ACHN (cell line): ENCODE measurements at regions not wholly inside any gene's neighbourhood (a gene's known extent, or its start where the extent isn't known, plus 50 kb on each side); places are given as distances from the start of the nearest gene placed in this dataset.

Experiments
- DNase-seq: peaks from one replicate; pipeline ENCODE4 v3.0.0-alpha.2; 2015
- in situ Hi-C: cut with HindIII; loops from 2 replicates; pipeline ENCODE4 v1.10.0; 2017; ENCODE audit warnings: low sequenced_read_pairs, low pct_ligation_motif_present, low pct_unique_long_range_greater_than_20kb

DNA sequence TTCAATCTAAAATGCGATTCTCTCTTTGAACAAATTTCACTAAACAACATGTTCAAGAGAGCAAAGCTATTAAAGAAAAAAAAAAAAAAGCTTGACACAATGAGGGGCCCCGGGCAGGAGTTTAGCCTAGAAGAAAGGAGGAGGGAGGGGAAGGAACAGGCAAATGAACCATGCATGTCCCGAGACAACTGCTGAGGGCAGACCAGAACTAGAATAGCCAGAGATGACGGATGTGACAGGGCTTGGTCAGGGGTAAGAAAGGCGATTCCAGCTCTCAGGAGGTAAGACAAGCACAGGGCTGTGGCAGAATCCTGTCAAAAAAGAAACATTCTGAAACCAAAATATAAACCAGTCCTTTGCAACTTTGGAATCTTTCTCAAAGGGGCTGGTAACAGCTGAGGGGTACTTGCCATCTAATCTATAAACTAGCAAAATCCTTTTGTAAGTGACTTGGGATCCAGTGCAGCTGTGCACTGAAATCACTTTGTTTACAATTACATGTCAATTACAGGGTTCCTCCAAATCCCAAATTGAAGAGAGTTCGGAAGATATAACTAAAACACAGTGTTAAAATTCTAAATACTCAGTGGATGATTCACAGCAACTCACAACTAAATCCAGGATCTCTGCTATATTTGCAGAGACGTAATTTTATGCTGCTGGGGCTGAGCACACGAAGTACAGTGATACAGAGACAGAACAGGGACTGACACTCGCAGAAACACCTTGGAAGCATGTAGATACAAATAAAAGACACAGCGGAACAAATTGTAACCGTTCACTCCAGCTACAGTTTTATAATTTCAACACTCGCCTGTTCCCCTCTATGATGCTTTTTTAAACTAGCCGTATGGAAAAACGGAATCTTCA is 567.4 kb upstream of the ZFHX3 start:
- in situ Hi-C loops, result no loop called here
- no peak for DNase-seq

DNA sequence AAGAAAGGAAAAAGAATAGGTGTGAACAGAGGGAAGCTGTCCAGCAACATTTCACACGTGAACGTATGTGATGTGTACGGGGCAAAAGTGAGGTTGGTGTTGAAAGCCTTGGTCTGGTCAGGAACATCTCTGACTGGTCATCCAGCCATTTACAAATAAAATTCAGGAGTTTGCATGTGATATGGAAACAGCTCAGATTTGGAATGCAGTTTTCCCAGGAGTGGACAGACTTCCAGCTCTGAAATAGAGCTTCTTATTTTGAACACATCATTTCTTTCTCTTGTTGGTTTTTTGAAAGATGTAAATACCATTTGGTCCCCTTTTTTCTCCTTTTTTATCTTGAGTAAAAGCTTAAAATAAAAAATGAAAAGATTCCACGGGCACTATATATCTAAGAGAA is 566.2 kb upstream of the ZFHX3 start:
- in situ Hi-C loops, result no loop called here
- DNase-seq, result no peak

DNA sequence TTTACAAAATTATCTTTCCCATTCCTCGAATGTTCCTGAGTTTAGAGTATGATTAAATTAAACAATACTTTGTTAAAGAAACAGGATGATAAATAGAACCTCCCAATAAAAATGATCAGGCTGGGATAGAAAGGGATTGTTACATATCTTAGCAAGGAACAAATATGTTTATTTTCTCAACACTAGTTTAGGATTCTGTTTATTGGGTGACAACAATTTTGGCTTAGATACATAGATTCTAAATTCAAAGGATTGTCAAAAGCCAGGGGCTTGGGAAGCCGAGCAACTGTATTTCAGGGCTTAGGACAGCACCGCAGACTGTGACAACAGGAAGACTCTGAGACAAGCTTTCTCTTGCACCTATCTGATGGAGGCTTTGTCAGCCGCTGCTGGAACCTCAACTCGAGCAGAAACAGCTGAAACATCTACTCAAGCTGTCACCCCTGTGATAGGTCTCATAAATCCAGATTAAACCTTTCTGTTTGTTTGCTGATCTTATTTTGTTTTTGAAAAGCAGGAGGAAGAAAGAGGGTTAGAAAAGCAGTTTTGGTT is 562.8 kb upstream of the ZFHX3 start:
- no peak for DNase-seq
- in situ Hi-C loops, result no loop called here

DNA sequence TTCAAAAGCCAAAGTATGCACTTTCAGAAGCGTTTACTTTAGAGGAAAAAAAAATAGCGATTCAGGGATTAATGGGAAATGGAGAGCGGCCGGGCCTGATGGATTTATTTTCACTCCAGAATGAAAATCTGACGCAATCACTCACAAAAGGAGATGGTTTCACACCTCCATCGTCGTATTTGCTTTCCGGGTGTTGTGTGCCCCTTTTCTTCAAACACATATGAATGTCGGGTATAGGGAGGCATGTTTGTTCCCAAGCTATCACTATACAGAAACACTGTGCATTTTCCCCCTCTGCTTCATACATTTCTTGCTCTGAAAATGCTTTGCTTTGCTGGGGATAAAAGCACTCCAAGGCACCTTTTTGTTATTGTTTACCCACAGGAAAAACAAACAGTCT is 562.2 kb upstream of the ZFHX3 start:
- DNase-seq, result no peak

DNA sequence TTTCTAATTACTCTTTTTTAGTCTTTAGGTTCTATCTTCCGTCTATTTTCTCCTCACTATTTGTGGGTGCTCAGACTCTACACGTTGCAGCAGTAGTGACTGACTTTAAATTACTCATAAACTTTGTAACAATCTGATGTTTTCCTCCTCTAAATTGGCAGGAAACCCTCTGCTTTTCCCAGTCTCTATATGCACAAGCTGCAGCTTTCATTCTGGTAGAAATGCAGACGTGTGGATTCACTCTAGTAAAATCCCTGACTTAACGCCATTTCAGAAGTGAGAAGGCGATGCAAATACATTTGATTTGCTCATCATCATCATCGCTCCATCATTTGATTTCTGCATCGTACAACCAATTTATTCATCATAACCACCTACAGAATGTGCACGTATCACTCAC is 561.0 kb upstream of the ZFHX3 start:
- in situ Hi-C loops, result no loop called here
- DNase-seq, result no peak

More for the DNA sequence above, 562.2 kb upstream of the ZFHX3 start:
- in situ Hi-C loops, result no loop called here

DNA sequence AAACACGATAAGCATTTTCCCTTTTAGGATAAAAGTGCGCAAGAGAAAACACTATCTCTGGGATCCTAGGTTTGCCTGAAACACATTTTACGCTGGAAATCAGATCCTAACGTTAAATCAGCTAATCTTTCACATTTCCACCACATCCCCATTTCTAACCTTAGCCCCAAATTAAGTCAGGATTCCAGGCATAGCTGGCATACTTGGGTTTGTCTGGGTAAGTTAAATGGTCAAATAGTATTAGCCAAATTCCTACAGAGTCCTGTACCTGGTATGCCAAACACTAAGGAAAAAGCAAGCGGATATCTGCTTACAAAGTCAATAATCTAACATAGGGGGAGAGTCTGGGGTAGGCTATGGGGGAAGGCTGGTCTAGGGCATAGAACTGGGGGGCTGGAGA is 557.4 kb upstream of the ZFHX3 start:
- in situ Hi-C loops, result no loop called here
- no peak for DNase-seq

DNA sequence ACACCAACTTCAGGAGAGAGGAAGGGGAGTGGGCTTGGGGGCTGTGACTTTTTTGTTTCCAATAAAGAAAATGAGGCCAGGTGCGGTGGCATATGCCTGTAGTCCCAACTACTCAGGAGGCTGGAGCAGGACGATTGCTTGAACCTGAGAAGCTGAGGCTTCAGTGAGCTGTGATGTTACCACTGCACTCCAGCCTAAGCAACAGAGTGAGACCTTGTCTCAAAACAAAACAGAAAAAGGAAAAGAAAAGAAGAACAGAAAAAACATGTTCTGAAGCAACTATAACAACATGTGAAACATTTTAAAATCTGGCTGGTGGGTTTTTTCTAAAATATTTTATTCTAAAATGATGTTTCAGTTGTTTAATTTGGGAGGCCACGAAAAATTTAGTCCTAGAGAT is 554.0 kb upstream of the ZFHX3 start:
- DNase-seq, result no peak
- in situ Hi-C loops, result no loop called here

DNA sequence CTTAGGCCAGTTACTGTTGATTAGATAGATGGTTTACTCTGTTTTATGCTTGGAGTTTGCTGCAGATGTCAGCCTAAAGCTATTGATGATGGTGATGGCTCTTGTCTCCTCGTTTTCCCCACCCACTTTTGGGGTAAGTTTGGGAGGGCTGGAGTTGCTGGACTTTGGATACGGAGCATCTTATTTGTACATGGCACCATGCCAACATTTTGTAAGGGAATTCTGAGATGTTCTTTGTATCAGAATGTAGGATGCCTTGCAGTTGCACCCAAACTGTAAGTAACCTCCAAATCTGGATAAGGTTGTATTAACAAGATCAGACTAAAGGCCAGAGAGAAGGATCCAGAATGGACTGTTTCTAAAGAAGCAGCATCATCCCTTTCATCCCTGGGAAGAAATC is 551.9 kb upstream of the ZFHX3 start:
- no peak for DNase-seq
- in situ Hi-C loops, result no loop called here

DNA sequence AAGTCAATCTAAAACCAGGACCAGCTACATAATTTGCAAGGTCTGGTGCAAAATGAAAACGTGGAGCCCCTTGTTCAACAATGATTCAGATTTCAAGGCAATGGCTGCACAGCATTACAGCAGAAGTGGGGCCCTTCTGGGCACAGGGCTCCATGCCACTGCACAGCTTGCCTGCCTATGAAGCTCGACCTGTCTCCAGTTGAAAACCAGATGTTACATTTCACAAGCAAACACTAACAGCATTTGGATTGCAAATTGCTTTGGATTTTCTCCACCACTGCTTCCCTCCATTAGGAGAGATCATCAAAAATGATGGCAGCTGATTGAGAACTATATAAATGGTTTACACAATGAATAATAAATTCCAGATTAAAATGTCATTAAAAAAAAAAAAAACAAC is 551.4 kb upstream of the ZFHX3 start:
- no peak for DNase-seq
- in situ Hi-C loops, result no loop called here

DNA sequence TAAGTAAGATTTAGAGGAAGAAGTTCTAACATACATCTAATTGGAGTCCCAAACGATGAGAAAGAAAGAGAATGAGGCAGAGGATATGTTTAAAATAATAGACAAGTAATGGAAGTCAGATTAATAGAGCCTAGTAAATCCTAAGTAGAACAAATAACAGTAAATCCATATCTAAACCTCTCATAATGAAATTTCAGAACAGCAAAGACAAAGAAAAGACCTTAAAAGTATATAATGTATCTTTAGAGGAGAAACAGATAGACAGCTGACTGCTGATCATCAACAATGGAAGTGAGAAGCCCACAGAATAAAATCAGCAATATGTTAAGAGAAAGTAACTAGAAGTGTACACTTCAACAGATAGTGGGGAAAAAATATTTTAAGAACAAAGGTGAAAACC is 536.2 kb upstream of the ZFHX3 start:
- DNase-seq, result no peak
- in situ Hi-C loops, result no loop called here

DNA sequence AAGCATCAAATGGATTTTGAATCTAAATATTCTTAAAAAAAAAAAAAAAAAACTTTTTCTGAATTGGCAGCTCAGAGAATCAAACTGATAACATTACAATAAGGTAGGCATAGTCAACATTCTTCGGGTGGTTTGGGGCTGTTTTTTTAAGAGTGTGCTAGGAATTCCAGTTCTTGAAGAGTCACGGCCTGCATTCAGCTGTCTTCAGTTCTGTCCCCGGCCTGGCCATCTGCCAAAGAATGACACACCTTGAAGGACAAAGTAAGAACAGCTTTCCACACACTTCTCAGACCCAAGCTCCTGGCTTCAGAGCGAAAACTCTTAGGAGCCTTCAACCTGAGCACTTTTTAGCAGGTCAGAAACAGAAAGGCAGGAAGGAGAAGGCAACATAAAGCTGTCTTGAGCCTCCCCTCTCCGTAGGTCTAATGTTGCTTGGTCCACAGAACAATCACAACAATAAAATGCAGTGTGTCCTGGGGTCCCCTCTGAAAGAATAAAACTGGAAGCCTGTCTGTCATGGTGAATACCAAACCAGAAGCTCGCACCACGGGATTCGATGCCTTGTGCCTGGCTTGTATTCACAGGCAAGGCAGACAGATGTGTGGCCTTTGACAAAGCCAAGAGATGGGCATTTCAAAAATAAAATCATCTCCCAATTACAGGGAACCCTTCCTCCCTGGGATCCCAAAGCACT is 524.4 kb upstream of the ZFHX3 start:
- in situ Hi-C loops, result no loop called here
- no peak for DNase-seq

DNA sequence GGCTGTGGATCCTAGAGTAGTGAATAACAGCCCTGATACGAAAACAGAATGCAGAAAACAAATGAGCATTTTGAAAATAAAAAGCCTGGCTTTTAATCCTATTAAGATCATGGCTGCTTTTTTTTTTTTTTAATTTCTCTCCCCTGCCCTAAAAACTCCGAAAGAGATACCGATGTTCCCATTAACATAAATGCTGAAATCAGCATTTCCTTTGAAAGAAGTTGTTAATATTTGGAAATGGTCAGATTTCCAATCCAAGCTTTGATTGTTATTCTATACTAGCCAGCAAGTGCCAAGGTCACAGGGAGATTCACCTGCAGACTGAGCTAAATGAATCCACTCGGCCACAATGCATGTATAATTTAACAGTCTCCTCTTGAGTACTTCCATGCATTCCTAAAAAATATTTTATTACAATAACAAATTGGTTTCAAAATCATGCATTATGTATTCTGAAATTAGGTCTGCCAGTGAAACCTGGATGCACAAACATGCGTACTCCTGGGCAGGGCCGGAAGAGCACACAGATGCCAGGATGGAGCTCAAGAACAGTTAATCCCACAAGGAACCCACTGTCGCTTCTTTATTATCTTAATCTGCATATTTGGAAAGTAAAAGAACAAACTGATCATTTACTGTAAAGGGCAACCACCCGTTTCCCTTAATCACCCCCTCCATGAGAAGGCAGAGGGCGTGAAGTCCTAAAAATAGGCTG is 521.5 kb upstream of the ZFHX3 start:
- in situ Hi-C loops, result no loop called here
- no peak for DNase-seq

DNA sequence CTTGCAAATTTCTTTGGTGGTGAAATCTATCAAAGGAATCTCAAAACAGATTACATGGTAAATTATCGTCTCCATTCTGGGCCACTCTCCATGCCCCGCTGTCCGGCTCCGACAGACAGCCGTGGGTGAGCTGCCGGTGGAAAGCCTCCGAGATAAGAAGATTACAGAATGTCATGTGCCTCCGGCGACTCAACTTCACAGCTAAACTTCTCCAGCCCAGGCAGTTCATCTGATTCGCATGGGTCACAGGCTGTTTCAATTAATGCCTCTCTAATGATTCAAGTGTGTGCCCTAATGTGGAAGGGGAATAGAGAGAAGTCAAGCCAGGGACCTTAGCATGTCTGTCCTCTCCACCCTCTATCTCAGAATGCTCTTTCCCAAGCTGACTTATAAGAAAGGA is 520.8 kb upstream of the ZFHX3 start:
- no peak for DNase-seq
- in situ Hi-C loops, result no loop called here

DNA sequence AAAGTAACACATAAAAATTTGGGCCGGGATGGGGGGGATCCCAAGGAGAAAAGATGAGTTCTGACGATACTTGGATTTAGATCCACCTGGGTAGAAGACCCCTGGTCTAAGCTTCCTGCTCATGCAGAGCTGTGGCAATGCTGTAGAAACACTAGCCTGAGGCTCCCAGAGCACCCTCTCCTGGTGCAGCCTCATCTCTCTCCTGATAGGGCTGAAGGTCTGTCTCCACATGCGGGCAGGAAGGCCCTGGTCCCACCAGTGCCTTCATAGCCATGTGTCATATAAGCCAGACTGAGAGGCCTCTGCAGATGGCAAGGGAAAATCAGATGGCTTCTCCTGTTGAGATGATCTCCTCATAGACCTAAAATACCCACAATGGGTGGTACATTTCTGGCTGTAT is 518.0 kb upstream of the ZFHX3 start:
- DNase-seq, result no peak
- in situ Hi-C loops, result no loop called here

DNA sequence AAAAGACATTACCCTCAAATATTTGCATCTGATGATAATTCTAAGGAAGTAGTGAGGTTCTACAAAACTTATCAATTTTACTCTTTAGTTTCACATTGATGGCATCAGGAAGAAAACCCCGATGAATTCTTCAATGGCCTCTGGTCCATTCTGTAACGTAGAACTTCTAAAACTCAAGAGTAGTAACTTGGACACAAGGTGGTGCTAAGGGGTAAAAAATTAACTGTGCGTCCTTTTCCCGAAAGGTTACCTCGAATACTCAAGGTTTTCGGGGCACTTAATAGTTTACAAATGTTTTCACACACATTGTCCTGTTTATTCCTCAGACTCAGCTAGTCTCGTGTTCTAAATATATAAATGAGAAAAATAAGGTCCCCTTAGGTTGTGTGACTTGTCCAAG is 517.3 kb upstream of the ZFHX3 start:
- DNase-seq, result no peak
- in situ Hi-C loops, result no loop called here

DNA sequence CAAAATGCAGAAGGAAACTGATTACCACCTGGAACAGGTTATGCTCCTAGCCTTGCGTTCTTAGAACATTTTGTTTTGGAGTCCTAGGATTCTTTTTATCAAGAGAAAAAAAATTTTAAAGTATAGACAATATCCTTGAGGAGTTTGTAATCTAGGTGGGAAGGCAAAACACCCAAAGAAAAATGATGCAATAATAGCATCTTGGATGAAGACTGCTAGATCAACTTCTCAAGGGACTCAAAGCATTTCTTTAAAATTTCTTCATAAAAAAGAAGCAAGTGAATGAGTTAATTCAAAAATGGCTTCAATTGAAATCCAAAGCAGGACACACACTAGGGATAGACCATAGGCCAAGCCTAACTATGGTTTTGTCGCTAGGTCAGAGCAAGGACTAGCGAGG is 515.8 kb upstream of the ZFHX3 start:
- in situ Hi-C loops, result no loop called here
- DNase-seq, result no peak

DNA sequence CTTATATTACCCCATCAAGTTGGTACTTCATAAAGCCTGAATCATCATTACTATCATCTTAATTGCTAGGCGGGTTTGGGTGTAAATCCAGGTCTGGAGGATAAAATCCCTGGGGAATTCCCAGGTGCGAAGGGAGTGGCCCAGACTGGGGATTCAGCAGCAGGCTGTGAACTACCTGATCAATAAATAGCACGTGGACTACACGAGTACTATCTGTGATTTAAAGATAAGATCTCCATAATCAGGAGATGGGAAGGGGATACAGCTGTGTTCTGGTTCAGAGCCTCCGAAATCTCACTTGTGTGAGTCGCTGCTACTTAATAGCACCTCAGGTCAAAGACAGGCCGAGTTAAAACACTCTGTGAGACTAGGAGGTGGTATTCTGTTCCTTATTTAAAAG is 512.6 kb upstream of the ZFHX3 start:
- no peak for DNase-seq
- in situ Hi-C loops, result no loop called here

DNA sequence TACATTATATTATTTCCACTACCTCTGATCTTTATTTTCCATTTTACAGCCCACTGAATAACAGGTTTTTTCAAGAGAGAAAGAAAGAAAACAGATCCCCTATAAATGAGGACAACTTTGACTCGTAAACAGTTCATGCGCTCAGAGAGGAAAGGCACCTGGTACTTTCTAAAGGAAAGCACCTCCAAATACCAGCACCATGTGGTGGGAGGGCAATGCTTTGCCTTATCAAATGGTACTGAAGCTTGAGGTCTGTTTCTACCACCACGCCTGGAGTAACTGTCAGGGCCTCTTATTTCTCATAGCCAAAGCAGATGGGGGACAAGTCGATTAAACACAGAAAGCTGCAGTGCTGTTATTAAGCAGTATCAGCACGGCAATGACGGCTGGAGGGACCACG is 510.3 kb upstream of the ZFHX3 start:
- in situ Hi-C loops, result no loop called here
- no peak for DNase-seq

DNA sequence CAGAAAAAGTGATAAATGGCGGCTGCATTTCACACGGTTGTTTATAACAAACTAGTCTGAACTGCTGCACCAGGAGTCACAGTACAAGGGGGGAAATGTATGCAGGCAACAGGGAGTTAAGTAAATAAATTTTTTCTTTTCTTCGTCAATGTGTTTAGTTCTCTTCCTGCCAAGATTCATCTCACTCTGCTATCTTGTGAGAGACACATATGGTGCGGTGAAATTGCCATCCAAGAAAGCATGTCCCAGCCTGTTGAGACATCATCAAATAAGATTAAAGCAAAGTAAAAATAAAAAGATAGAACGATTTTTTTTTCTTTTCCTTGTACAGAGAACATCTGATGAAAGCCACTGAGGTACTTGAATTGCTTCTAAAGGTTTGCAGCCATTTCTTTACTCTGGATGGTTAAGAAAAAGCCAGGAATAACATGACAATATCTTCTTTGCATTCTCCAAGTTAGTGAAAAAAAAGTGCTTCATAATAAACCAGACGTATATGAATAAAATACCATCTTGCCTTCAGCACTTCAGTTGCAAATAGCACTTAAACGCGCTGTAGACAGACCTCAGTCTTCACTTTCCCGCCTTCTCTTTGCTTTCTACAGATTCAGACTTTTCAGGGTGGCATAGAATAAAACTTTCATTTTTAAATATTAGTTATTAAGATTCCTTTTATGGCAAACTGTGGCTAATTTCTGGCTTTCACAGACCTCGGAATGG is 506.2 kb upstream of the ZFHX3 start:
- in situ Hi-C loops, result no loop called here
- no peak for DNase-seq
